ENCODE measurements at regions not wholly inside any gene's neighbourhood (a gene's known extent, or its start where the extent isn't known, plus 50 kb on each side); places are given as distances from the start of the nearest gene placed in this dataset.
A peak's percentile ranks its signal among the peaks of the same experiment; 100 is the strongest.

GRCh38 chr20:22757424-22758183 is 173.2 kb upstream of the FOXA2 start:
- intact Hi-C loops (cut with DNase I), result no loop called here
- H3K4me3 ChIP-seq, result no peak overlapping the region
- H3K27ac ChIP-seq, result no peak overlapping the region
- no peaks in the 10 kb centered on the region for H3K4me1 ChIP-seq
- no peak for ATAC-seq
- no peak for DNase-seq
- no peaks in the 10 kb centered on the region for H3K27me3 ChIP-seq
- H3K36me3 ChIP-seq, result no peaks in the 10 kb centered on the region
- no peaks in the 10 kb centered on the region for H3K9me3 ChIP-seq
- TF ChIP-seq, protein P1, sequence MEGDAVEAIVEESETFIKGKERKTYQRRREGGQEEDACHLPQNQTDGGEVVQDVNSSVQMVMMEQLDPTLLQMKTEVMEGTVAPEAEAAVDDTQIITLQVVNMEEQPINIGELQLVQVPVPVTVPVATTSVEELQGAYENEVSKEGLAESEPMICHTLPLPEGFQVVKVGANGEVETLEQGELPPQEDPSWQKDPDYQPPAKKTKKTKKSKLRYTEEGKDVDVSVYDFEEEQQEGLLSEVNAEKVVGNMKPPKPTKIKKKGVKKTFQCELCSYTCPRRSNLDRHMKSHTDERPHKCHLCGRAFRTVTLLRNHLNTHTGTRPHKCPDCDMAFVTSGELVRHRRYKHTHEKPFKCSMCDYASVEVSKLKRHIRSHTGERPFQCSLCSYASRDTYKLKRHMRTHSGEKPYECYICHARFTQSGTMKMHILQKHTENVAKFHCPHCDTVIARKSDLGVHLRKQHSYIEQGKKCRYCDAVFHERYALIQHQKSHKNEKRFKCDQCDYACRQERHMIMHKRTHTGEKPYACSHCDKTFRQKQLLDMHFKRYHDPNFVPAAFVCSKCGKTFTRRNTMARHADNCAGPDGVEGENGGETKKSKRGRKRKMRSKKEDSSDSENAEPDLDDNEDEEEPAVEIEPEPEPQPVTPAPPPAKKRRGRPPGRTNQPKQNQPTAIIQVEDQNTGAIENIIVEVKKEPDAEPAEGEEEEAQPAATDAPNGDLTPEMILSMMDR (IDR thresholded peaks at IDR 0.05), result no peak

DNA sequence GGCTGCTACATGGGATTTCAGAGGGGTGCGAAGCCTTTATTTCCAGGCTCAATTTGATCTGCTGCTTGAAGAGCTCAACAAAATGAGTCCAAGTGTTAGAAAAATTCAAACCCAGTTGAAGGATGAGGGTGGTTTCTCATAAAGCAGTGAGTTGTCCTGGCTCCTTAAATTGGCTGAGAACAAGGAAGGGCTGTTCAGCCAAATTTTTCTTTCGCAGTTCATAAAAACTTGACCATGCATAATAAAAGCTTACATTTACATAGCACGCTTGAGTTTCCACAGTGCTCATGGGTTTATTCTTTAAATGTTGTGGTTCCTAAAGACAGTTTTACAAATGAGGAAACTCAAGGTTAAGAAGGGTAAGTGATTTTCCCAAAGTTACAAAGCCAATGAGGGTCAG is 174.4 kb upstream of the FOXA2 start:
- ATAC-seq, result no peak
- no peaks in the 10 kb centered on the region for H3K36me3 ChIP-seq
- H3K27me3 ChIP-seq, result no peaks in the 10 kb centered on the region
- no peak for DNase-seq
- intact Hi-C loops (cut with DNase I), result no loop called here
- no peak overlapping the region for H3K4me3 ChIP-seq
- TF ChIP-seq, protein P1 (IDR thresholded peaks at IDR 0.05), result no peak
- no peak overlapping the region for H3K27ac ChIP-seq
- no peaks in the 10 kb centered on the region for H3K9me3 ChIP-seq
- no peaks in the 10 kb centered on the region for H3K4me1 ChIP-seq

- peak; percentile 64 for ATAC-seq
These were observed 178.3 kb upstream of the FOXA2 start for GRCh38 chr20:22762576-22763256.

GRCh38 chr20:22763257-22763906 is 179.0 kb upstream of the FOXA2 start:
- Histone ChIP-seq H3K27ac (peak overlapping the region; percentile 39), H3K4me3 (no peak overlapping the region), H3K4me1 (peaks cover 5% of the 10 kb centered on the region), H3K27me3 (no peaks in the 10 kb centered on the region), H3K9me3 (no peaks in the 10 kb centered on the region), H3K36me3 (no peaks in the 10 kb centered on the region)
- peak; percentile 81 for ATAC-seq
- intact Hi-C loops (cut with DNase I), result no loop called here
- TF ChIP-seq, protein P1 (IDR thresholded peaks at IDR 0.05), result no peak
- no peak for DNase-seq

More at GRCh38 chr20:22762576-22763256, 178.3 kb upstream of the FOXA2 start:
- TF ChIP-seq, protein P1 (IDR thresholded peaks at IDR 0.05), result no peak
- H3K4me1 ChIP-seq, result peaks cover 5% of the 10 kb centered on the region
- no peaks in the 10 kb centered on the region for H3K27me3 ChIP-seq
- H3K27ac ChIP-seq, result peak overlapping the region; percentile 39
- no peaks in the 10 kb centered on the region for H3K9me3 ChIP-seq
- intact Hi-C loops (cut with DNase I), result no loop called here
- no peak overlapping the region for H3K4me3 ChIP-seq
- DNase-seq, result no peak
- H3K36me3 ChIP-seq, result no peaks in the 10 kb centered on the region

GRCh38 chr20:22768266-22769178 is 184.2 kb upstream of the FOXA2 start:
- ATAC-seq, result no peak
- TF ChIP-seq, protein P1 (IDR thresholded peaks at IDR 0.05), result no peak
- Histone ChIP-seq H3K4me3 (no peak overlapping the region), H3K27me3 (no peaks in the 10 kb centered on the region), H3K4me1 (peaks cover 5% of the 10 kb centered on the region), H3K36me3 (no peaks in the 10 kb centered on the region), H3K27ac (no peak overlapping the region), H3K9me3 (no peaks in the 10 kb centered on the region)
- intact Hi-C loops (cut with DNase I), result no loop called here
- no peak for DNase-seq
